ENCODE measurements at regions not wholly inside any gene's neighbourhood (a gene's known extent, or its start where the extent isn't known, plus 50 kb on each side); places are given as distances from the start of the nearest gene placed in this dataset.

DNA sequence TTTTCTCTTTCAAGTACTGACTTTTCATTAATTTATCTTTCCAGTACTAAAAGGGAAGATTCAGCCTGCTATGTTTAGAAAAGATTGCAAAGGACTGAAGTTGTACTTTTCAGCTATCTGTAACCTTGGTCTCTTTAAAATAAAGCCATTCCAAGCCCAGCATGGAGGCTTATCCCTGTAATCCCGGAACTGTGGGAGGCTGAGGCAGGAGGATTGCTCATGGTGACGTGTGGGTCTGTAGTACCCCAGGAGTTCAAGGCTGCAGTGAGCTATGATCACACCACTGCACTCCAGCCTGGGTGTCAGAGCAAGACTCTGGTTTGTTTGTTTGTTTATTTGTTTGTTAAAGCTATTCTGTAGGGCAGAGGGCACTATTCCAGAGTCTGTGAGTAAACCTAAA lies 50.6 kb upstream of the TMEM170B start:
- H3K9me2 ChIP-seq (replicated peaks; ENCODE audit: control insufficient read depth, low read length): no peaks in the 10 kb centered on the region
- TF ChIP-seq EZH2phosphoT487 (IDR thresholded peaks at IDR 0.05; ENCODE audit: borderline replicate concordance, low read length): no peak
- TF ChIP-seq, protein P1, sequence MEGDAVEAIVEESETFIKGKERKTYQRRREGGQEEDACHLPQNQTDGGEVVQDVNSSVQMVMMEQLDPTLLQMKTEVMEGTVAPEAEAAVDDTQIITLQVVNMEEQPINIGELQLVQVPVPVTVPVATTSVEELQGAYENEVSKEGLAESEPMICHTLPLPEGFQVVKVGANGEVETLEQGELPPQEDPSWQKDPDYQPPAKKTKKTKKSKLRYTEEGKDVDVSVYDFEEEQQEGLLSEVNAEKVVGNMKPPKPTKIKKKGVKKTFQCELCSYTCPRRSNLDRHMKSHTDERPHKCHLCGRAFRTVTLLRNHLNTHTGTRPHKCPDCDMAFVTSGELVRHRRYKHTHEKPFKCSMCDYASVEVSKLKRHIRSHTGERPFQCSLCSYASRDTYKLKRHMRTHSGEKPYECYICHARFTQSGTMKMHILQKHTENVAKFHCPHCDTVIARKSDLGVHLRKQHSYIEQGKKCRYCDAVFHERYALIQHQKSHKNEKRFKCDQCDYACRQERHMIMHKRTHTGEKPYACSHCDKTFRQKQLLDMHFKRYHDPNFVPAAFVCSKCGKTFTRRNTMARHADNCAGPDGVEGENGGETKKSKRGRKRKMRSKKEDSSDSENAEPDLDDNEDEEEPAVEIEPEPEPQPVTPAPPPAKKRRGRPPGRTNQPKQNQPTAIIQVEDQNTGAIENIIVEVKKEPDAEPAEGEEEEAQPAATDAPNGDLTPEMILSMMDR (IDR thresholded peaks at IDR 0.05; ENCODE audit: low read depth, low read length, poor library complexity, severe bottlenecking): no peak
- H3F3A ChIP-seq (ENCODE audit: control insufficient read depth, insufficient read depth): no peaks in the 10 kb centered on the region

GRCh38 chr6:11486486-11486885 lies 51.1 kb upstream of the TMEM170B start:
- Histone ChIP-seq H3K4me1 (ENCODE audit: control insufficient read depth, low read length) (peaks cover under 1% of the 10 kb centered on the region; the same call in 1 of the 2 replicates), H3K79me2 (ENCODE audit: control insufficient read depth, low read length) (no peaks in the 10 kb centered on the region), H3F3A (ENCODE audit: control insufficient read depth, insufficient read depth) (no peaks in the 10 kb centered on the region), H3K9me3 (ENCODE audit: control insufficient read depth, insufficient read depth, low read length) (no peaks in the 10 kb centered on the region), H3K9me2 (replicated peaks; ENCODE audit: control insufficient read depth, low read length) (no peaks in the 10 kb centered on the region), H3K4me2 (ENCODE audit: low read length) (no peak overlapping the region), H3K36me3 (ENCODE audit: control insufficient read depth, low read length) (no peaks in the 10 kb centered on the region), H4K20me1 (ENCODE audit: control insufficient read depth, insufficient read depth, low read depth, low read length) (no peaks in the 10 kb centered on the region), H3K27me3 (ENCODE audit: control insufficient read depth, low read length) (no peaks in the 10 kb centered on the region), H3K4me3 (ENCODE audit: low read length) (no peak overlapping the region), H3K27ac (ENCODE audit: low read depth, low read length) (no peak overlapping the region)
- TF ChIP-seq EZH2phosphoT487 (IDR thresholded peaks at IDR 0.05; ENCODE audit: borderline replicate concordance, low read length): no peak
- TF ChIP-seq, protein P1 (IDR thresholded peaks at IDR 0.05; ENCODE audit: low read depth, low read length, poor library complexity, severe bottlenecking): no peak

More for the DNA sequence above, 50.6 kb upstream of the TMEM170B start:
- Histone ChIP-seq H3K27ac (ENCODE audit: low read depth, low read length) (no peak overlapping the region), H3K4me1 (ENCODE audit: control insufficient read depth, low read length) (peaks cover 5% of the 10 kb centered on the region), H4K20me1 (ENCODE audit: control insufficient read depth, insufficient read depth, low read depth, low read length) (no peaks in the 10 kb centered on the region), H3K27me3 (ENCODE audit: control insufficient read depth, low read length) (no peaks in the 10 kb centered on the region), H3K79me2 (ENCODE audit: control insufficient read depth, low read length) (no peaks in the 10 kb centered on the region), H3K4me3 (ENCODE audit: low read length) (no peak overlapping the region), H3K9me3 (ENCODE audit: control insufficient read depth, insufficient read depth, low read length) (no peaks in the 10 kb centered on the region), H3K4me2 (ENCODE audit: low read length) (no peak overlapping the region), H3K36me3 (ENCODE audit: control insufficient read depth, low read length) (no peaks in the 10 kb centered on the region)

- H3K36me3 ChIP-seq (ENCODE audit: control insufficient read depth, low read length): no peaks in the 10 kb centered on the region
- H3K27me3 ChIP-seq (ENCODE audit: control insufficient read depth, low read length): no peaks in the 10 kb centered on the region
- no peak overlapping the region for H3K4me3 ChIP-seq (ENCODE audit: low read length)
- no peak for TF ChIP-seq EZH2phosphoT487 (IDR thresholded peaks at IDR 0.05; ENCODE audit: borderline replicate concordance, low read length)
- TF ChIP-seq, protein P1 (IDR thresholded peaks at IDR 0.05; ENCODE audit: low read depth, low read length, poor library complexity, severe bottlenecking): no peak
- no peak overlapping the region for H3K4me2 ChIP-seq (ENCODE audit: low read length)
- no peaks in the 10 kb centered on the region for H3K9me3 ChIP-seq (ENCODE audit: control insufficient read depth, insufficient read depth, low read length)
- H3K9me2 ChIP-seq (replicated peaks; ENCODE audit: control insufficient read depth, low read length): no peaks in the 10 kb centered on the region
- no peaks in the 10 kb centered on the region for H4K20me1 ChIP-seq (ENCODE audit: control insufficient read depth, insufficient read depth, low read depth, low read length)
- no peaks in the 10 kb centered on the region for H3K4me1 ChIP-seq (ENCODE audit: control insufficient read depth, low read length)
- no peaks in the 10 kb centered on the region for H3F3A ChIP-seq (ENCODE audit: control insufficient read depth, insufficient read depth)
- H3K27ac ChIP-seq (ENCODE audit: low read depth, low read length): no peak overlapping the region
- H3K79me2 ChIP-seq (ENCODE audit: control insufficient read depth, low read length): no peaks in the 10 kb centered on the region
These were observed 51.5 kb upstream of the TMEM170B start for GRCh38 chr6:11486051-11486450.
